Stomach (tissue), 4 donors: ENCODE measurements at regions not wholly inside any gene's neighbourhood (a gene's known extent, or its start where the extent isn't known, plus 50 kb on each side); places are given as distances from the start of the nearest gene placed in this dataset.

Experiments
- EP300 ChIP-seq: sonication (generic); formaldehyde crosslinking; IDR thresholded peaks from one replicate; pipeline ENCODE4 v1.6.1; 2017; ENCODE audit warnings: antibody characterized with exemption
- POLR2AphosphoS5 ChIP-seq, 3 donors: sonication (generic); formaldehyde crosslinking; IDR thresholded peaks; one replicate each; pipeline ENCODE4 v1.6.1; 2016; ENCODE audit warnings: antibody characterized with exemption in 3 of 3
- TF ChIP-seq, protein P1 (sequence below), 7 experiments: fragments of 450-650 bp in 4 of 7; fragments of 200-600 bp in 3 of 7; sonication (generic) in 3 of 7; IDR thresholded peaks; one replicate each; pipeline ENCODE4 v1.5.1; 2016 to 2019; ENCODE audit warnings: antibody characterized with exemption in 7 of 7, control low read depth in 2 of 7, mild to moderate bottlenecking in 1 of 7

DNA sequence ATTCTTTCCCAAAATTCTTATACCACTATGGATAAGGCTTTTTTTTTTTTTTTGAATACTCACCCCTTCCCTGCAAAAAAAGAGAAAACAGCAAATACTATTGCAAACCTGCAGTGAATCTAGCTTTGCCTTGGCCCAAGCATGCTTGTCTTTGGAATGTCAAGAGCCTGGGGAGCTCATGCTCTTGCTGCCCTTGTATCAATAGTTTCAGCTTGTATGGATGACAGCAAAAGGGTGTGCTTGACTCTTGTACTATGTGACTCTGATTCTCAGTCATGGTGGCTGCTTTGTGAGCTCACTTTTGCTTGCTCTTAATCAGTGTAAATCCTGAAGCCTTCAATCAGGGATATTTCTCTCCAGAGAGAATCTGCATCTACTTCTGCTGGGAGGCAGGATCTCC, 149.2 kb downstream of the EMP1 start:
- TF ChIP-seq, protein P1, sequence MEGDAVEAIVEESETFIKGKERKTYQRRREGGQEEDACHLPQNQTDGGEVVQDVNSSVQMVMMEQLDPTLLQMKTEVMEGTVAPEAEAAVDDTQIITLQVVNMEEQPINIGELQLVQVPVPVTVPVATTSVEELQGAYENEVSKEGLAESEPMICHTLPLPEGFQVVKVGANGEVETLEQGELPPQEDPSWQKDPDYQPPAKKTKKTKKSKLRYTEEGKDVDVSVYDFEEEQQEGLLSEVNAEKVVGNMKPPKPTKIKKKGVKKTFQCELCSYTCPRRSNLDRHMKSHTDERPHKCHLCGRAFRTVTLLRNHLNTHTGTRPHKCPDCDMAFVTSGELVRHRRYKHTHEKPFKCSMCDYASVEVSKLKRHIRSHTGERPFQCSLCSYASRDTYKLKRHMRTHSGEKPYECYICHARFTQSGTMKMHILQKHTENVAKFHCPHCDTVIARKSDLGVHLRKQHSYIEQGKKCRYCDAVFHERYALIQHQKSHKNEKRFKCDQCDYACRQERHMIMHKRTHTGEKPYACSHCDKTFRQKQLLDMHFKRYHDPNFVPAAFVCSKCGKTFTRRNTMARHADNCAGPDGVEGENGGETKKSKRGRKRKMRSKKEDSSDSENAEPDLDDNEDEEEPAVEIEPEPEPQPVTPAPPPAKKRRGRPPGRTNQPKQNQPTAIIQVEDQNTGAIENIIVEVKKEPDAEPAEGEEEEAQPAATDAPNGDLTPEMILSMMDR (IDR thresholded peaks at IDR 0.05): no peak
- TF ChIP-seq EP300: no peak
- no peak for TF ChIP-seq POLR2AphosphoS5 (IDR thresholded peaks at IDR 0.05)
